ENCODE measurements at regions not wholly inside any gene's neighbourhood (a gene's known extent, or its start where the extent isn't known, plus 50 kb on each side); places are given as distances from the start of the nearest gene placed in this dataset.
A peak's percentile ranks its signal among the peaks of the same experiment; 100 is the strongest.

DNA sequence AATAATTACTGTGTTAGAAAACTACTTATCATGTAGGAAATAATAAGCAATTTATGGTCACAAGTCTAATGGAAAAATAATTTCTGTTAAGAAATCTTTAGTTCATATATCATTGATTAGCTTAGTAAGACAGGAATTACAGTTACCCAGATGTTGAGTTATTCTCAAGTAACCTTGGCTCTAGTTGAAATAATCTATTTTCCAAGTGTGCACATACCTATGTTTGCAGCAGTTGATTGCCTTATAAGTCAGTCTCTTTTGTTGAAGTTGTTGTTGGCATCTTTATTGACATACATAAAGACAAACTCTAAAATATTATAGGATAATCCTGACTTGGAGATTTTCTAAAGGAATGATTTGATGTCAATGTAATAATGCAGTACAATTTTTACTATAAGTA lies 511.4 kb upstream of the KLF12 start:
- DNase-seq, result no peak

GRCh38 chr13:74644229-74644628 lies 510.0 kb upstream of the KLF12 start:
- DNase-seq, result no peak

DNA sequence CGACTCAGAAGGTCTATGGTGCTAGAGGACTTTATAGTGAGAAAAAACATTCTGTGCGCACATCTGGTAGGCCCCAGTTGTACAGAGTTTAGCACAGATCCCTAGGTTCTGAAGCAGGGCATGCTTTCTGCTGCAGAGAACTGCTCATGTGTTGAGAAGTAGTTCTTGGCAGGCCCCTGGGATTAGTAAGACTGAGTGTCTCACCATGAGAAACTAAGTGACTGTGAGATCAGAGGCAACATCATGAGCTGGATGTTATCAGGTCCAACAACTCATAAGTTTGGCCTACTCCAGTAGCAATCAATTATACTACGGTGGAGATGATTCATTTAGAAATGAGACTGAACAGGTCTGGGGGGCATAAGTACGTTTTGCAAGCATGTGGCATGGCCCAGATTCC lies 507.4 kb upstream of the KLF12 start:
- no peak for DNase-seq

DNA sequence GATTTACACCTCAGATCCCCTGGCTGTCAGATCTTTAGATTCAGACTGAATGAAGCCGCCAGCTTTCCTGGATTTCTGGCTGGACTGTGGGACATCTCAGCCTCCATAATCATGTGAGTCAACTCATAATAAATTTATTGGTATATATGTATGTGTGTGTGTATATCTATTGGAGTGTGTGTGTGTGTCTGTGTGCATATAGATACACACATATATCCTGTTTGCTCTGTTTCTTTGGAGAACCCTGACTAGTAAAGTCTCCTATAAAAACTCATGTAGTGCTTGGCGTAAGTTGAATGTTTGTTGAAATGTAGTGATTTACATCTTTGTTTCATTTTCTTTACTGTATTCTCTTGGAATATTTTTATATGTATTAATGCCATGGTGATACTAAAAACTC lies 499.5 kb upstream of the KLF12 start:
- DNase-seq, result no peak

GRCh38 chr13:74629985-74630384 lies 495.8 kb upstream of the KLF12 start:
- no peak for DNase-seq

GRCh38 chr13:74625541-74625940 lies 491.3 kb upstream of the KLF12 start:
- DNase-seq, result no peak

DNA sequence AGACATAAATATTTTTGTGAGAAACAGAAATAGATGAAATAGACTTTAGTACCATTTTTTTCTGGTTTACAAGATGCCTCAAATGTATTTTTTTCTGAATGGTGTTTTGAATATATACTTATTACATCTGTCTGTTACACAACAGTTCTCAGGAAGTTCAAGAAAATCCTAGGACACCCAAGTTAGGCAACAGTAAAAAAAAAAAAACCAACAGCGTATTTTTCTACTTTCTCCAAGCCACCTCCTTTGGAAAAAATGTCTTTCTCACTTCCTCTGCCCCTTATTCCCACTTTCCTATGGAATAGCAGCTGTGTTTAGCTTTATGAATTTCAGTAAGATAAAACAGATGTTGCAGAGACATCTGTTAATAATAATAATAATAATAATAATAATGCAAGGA lies 489.6 kb upstream of the KLF12 start:
- no peak for DNase-seq

DNA sequence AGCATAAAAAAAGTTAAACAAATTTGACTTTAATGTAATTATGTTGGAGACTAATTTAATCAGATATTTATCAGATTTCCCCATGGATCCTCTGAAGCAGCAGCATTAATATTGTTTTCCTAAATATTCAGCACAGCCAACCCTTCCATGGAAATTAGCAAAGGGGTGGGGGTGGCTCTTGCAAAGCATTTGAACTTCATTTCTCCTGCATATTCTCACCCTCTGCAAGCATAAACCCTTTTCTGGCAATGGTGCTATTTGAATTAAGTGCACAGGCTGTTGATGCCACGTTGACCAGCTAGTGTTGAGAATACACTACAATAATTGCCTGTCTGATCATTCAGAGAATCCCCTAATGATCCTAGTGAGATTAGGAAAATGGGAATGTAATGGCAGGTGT lies 488.1 kb upstream of the KLF12 start:
- no peak for DNase-seq

DNA sequence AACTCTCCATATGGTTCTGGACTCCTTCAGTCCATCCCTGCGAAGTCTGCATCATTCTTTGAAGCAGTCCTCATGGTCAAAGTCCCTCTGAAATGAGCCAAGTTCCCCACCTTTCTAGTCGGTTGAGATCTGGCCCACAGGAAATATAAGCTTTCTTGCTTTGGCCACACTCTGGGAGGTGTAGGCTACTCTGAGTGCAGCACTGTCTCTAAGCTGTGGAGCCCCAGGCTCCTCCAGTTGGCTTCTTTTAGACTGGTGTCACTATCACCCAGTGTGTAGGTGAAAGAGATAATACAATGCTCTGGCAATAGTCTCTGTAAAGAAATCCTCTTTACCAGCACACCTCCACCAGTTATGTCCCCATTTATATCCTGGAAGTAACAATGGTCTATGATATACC lies 486.5 kb upstream of the KLF12 start:
- no peak for DNase-seq

- peak; percentile 87 for DNase-seq
Observed at GRCh38 chr13:74620308-74620707, 486.1 kb upstream of the KLF12 start.

- DNase-seq, result no peak
Observed at GRCh38 chr13:74597526-74597925, 463.3 kb upstream of the KLF12 start.

GRCh38 chr13:74596691-74597090 lies 462.5 kb upstream of the KLF12 start:
- DNase-seq, result no peak

- no peak for DNase-seq
Observed at GRCh38 chr13:74593688-74594087, 459.5 kb upstream of the KLF12 start.

DNA sequence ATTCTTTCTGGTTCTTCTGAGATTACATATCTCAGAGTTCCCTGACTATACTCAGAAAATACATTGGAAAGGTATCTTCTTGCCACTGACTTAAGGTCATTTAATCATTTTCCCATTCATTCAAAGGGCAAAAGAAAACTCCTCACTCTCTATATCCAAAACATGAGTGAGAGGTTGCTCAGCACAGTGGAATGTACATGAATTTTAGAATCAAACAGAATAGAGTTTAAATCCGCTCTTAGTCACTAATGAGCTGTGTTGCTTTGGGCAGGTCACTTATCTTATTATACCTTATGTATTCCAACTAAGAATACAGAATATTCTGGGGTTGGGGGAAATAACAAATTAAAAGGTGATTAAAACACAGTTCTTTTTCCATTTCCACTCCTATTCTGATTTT lies 452.6 kb upstream of the KLF12 start:
- DNase-seq, result no peak

GRCh38 chr13:74576420-74576819 lies 442.2 kb upstream of the KLF12 start:
- no peak for DNase-seq

DNA sequence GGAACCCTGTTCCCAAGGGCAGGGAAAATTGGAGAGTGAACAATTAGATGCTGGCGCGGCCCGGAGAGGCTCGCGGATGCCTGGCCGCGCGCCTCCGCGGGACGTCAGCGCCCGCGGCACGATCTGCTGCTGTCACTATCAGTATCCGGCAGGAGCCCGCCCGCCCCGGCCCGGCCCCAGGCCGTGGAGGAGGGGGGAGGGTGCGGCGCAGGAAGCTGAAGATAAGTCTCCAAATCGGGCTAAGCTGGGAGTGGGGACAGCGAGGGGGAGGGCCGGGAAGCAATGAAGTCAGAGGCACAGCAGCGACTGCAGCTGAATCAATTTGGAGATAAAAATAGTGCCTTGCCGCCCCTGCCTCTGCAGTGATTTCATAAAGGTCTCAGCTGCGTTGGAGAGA lies 441.5 kb upstream of the KLF12 start:
- DNase-seq, result no peak

DNA sequence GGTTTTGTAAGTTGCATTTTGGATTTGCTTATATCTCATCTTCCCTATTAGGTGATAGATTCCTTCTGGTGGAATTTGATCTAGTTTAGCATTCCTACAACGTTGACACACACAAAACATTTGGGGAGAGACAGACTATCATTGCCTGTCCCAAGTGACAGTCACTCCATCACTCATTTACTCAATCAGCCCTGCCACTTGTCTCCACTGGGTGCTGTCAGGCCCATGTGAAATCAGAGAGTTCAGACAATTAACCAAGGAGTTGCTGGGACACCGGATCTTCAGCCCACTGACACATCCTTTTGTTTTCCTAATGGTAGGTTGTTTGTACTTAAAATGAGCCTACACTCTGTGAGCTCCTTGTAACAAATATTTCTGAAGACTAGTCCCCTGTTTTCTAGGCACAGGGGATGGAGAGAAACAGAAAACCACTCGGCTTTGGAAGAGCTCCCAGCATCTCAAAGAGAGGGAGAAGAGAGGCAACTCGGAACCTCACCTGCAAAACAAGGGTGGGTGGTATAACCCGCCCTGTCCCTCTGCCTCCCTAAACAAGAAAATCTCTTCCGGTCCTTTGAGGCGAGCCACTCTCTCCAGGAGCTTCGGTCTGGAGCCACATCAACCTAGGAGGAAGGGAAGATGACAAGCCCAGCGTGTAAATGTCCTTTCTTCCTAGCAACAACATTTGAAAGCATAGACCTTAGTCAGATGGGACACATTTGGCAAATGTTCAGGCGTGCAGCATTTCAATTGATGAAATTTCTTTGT lies 440.9 kb upstream of the KLF12 start:
- DNase-seq, result no peak

- DNase-seq, result no peak
Observed at GRCh38 chr13:74573654-74574053, 439.4 kb upstream of the KLF12 start.

- no peak for DNase-seq
Observed at GRCh38 chr13:74571811-74572210, 437.6 kb upstream of the KLF12 start.

- DNase-seq, result no peak
Observed at GRCh38 chr13:74570834-74571233, 436.6 kb upstream of the KLF12 start.

DNA sequence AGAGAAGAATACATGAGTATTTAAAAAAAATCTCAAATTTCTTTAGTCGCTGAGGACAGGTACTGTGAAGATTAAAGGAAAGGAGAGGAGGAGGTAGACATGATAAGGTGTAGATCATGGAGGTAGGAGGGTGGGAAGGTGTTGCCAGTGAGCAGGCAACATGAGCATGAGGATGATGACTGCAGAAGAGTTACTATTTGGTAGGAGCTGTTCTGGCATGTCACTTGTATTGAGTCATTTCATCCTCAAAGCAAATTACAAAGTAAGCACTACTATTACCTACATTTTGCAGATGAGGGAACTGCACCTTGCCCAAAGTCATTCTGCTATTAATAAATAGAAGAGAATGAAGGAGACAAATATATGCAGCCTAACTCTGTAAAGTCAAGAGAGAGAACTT lies 435.8 kb upstream of the KLF12 start:
- no peak for DNase-seq

DNA sequence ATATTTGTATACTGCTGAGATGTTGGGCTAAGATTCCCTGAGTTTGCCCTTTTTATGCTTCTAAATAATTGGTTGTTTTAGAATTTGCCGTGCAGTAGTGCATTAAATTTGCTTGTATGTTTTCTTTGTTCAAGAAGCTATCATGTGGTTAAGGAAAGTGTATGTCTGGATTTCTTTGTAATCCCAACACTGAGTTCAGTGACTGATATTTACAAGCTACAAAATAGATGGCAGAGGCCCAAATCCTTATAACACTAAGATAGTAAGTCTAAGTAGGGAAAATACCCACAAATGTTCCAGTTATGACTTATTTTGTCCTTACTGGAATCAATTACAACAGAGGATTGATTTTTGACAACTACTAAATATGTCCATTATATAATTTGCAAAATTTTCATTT lies 435.0 kb upstream of the KLF12 start:
- no peak for DNase-seq

GRCh38 chr13:74567485-74567884 lies 433.3 kb upstream of the KLF12 start:
- no peak for DNase-seq

GRCh38 chr13:74562381-74562780 lies 428.2 kb upstream of the KLF12 start:
- no peak for DNase-seq

GRCh38 chr13:74561155-74561554 lies 427.0 kb upstream of the KLF12 start:
- DNase-seq, result no peak

GRCh38 chr13:74560325-74560724 lies 426.1 kb upstream of the KLF12 start:
- no peak for DNase-seq

Measured in NCI-H187 treated with DMSO at 0.1 percent for 48 hours (cell line).